ENCODE measurements at regions not wholly inside any gene's neighbourhood (a gene's known extent, or its start where the extent isn't known, plus 50 kb on each side); places are given as distances from the start of the nearest gene placed in this dataset.
"Not testable (repeated sequence)": the region's sequence is repeated elsewhere in the genome, so short reads cannot be mapped to it uniquely, and the experiment has no call there.

DNA sequence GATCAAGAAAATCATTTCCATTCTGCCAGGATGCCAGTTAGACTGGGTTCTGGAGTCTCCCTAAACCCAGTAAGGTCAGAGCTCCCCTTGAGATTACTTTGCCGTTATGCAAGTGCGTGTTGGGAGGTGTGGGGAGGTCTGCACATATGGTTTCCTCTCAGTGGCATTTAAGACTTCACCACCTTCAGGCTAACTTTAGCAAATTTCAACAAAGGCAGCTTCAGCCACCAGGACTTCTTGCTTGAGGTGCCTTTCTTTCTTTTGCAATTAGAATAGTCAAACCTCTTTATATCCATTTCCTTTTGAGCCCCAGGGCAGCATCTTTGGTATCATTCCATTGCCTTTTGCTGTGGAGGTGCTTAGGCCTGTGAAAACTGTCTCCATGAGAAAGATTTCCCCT lies 117.2 kb upstream of the CCND2 start:
- DNase-seq (ENCODE audit: low read depth in 2 of 2) = no peak

DNA sequence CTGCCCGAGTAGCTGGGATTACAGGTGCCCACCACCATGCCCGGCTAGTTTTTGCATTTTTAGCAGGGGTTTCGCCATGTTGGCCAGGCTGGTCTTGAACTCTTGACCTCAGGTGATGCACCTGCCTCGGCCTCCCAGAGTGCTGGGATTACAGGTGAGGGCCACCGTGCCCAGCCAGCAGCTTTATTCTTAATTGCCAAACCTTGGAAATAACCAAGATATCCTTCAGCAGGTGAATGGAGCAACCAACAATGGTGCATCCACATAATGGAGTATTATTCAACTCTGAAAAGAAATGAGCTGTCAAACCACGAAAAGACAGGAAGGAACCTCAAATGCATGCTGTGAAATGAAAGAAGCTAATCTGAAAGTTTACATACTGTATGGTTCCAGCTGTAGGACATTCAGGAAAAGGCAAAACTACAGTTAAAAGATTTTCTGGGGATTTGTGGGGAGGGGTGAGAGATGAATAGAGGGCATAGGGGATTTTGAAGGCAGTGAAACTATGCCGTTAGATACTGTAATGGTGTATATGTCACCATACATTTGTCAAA lies 118.8 kb upstream of the CCND2 start:
- no peak for DNase-seq (ENCODE audit: low read depth in 2 of 2)

DNA sequence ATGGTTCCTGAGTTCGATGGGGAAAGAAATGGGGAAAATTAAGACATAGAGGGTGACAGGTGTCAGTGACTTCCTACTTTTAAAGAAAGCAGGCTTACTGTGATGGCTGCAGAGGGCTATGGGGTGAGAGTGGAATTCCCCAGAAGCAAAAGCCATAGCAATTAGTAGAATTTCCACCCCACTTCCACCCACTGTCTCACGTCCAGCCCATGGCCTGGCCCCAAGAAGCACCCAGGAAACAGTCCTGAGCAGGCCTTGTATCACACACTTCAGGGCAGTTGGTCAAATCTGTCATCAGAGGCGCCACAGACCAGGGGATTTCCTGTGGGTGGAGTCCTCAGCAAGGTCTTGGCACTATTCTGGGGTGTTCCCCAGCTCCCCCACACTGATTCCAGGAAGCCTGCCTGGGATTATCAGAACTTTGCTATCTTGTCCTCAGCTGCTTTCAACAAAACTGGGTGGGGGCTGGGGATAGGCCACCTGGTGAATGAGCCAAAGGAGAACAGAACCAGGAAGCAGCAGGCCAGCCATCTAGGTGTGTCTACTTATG lies 120.1 kb upstream of the CCND2 start:
- DNase-seq (ENCODE audit: low read depth in 2 of 2) = no peak

DNA sequence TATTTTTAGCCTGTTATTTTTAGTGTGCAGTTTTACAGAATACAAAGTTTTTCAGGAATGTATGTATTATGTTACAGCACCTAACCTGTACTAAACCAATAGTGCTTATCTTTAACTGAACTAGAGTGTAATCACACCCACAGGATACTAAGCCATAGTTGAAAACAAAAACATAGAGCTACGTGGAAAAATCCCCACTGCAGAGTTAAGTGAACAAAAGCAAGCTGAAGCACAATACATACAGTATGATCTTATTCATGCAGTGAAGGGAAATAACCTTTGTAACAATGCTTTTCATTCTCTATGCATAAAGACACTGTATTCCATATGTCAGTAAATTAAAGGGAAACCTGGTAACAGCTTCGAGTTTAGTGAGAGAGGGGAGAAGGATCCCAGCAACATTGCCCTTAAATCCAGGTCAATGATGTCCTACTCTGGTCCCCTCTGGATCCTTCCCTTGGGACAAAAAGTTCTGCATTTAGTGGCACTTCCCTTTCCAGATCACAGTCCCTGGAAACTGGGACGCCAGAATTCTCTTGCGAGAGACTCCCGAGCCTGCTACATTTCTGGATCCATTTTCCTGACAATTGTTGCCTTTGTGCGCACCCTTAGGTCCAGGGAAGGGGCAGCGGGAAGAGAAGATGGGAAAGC lies 121.3 kb upstream of the CCND2 start:
- no peak for DNase-seq (ENCODE audit: low read depth in 2 of 2)

DNA sequence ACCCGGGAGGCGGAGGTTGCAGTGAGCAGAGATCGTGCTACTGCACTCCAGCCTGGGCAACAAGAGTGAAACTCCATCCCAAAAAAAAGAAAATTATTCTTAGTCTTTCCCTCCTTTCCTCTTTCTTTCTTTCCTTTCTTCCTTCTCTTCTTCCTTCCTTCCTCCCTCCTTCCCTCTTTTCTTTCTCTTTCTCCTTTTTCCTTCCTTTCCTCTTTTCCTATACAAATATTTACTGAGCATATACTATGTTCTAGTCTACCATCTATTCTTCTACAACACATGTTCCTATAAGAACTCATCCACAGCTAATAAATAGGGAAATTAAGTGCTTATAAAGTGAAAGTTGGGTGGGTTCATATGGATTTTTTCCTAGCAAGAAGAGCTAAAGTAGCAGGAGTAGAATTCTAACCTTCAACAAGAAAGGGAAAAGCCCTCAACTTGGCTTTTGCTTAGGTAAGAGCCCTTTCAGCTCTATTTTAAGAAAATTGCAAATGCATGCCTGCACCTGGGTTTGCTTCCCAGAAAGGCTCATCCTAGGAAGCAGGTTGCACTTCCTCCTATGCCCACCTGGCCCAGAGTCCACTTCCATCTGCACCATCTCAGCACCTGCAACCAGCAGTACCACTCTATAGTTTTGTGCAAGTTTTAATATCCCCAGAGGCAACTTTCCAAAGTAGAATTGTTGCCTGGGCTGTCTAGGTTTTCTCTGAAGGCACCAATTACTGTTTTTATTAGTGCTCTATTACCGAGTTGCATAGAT lies 122.0 kb upstream of the CCND2 start:
- DNase-seq (ENCODE audit: low read depth in 2 of 2) = no peak

DNA sequence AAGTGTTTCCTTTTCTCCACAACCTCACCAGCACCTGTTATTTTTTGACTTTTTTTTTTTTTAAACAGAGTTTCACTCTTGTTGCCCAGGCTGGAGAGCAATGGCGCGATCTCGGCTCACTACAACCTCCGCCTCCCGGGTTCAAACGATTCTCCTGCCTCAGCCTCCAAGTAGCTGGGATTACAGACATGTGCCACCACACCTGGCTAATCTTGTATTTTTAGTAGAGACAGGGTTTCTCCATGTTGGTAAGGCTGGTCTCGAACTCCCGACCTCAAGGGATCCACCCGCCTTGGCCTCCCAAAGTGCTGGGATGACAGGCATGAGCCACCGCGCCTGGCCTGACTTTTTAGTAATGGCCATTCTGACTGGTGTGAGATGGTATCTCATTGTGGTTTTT lies 123.2 kb upstream of the CCND2 start:
- DNase-seq (ENCODE audit: low read depth in 2 of 2) = not testable (repeated sequence)

DNA sequence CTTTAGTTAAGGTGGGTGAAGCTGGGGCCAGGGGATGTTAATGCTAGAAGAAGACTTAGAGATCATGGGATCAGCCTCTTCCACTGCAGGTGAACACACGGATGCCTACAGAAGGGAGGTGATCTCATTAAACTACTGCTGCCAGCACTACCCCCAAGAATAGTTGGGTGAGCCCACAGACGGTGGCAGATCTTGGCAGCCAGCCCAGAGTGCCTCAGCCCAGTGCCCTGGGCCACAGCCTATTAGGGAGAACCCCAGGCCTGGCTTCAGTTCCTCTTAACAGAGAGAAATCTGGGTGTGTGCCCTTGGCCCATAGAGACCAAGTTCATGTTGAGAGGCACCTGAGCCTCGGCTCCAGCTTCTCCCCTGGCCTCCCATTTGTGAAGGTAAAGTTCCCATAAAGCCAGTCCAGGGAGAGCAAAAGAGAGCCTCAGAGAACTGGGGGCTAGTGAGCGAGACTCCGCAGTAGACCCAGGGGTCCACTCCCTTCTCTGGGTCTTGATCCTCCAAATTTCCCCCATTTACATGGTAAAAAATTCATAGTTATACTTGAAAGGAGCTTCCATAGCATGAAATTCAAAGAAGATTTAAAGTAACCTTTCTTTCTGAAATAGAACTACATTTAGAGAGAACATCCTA lies 125.0 kb upstream of the CCND2 start:
- no peak for DNase-seq (ENCODE audit: low read depth in 2 of 2)

DNA sequence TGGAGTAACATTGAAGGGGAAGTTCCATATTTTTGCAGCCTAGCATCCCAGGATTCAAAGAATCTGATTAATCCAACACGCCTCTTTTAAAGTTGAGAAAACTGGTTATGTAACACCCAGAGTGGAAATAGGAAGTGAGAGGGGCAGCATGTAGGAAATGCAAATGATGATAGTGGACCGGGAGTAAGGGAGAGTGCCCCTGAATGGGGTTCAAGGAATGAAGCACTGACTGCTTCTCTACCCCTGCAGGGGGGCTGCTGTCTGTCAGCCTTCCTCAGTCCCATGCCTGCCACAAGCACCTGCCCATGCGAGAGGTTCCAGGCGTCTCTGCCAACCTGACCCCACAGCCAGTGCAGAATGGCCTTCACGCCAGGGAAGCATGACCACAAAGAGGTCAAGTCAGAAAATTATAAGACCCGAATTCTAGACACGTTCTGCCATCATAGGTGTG lies 126.5 kb upstream of the CCND2 start:
- no peak for DNase-seq (ENCODE audit: low read depth in 2 of 2)

DNA sequence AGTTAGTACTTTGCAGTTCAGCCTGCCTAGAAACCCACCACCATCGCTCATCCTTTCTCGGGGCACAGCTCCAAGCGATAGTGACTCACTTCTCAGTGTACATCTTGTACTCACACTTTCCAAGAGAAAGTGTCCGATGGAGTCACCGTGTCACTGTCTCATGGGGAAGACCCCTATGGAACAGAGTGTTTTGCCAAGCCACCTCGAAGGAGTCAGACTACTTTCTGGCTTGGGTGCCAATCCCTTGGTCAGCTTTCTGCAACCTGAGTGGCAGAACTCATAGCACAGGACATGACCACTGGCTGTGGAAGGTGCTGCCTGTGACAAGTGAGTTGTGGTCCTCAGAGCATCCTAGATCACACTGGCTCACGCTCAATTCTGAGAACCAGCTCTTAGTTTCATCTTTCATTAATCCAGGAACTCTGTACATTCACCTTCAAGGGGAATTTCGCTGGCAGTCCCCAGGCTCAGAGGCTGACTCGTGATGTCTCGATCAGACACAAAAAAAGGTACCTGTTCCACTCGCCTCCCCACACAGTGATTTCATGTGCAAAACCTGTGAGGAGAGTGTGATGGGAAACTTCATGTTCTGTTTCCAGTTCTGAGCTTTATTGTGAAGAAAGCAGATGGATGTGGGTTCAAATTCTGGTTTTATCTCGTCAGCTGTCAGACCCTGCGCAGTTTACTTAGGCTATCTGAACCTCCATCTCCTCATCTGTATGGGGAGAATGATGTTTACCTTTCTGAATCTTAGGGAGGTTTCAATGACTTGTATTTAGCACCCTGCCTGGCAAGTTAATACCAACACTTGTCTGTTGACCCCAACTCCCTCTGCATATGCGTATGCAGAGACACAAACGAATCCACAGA lies 127.3 kb upstream of the CCND2 start:
- DNase-seq (ENCODE audit: low read depth in 2 of 2) = no peak

DNA sequence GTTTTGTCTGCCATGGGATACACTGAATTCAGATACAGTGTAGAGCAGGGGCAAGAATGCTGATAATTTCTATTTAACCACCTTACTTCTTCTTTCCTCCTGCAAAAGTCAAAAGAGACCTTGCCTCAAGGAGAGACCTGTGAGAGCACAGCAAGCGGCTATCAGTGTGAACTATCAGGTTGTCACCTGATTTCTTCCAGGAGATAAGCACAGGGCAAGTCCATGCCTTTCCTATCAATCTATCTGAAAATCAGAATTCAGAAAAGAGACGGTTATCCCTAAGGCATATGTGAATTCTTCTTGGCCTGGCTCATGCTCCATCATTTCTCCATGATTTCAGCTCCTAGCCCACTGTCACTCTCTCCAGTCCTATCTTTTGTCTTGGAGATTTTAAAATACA lies 128.9 kb upstream of the CCND2 start:
- DNase-seq (ENCODE audit: low read depth in 2 of 2) = no peak

DNA sequence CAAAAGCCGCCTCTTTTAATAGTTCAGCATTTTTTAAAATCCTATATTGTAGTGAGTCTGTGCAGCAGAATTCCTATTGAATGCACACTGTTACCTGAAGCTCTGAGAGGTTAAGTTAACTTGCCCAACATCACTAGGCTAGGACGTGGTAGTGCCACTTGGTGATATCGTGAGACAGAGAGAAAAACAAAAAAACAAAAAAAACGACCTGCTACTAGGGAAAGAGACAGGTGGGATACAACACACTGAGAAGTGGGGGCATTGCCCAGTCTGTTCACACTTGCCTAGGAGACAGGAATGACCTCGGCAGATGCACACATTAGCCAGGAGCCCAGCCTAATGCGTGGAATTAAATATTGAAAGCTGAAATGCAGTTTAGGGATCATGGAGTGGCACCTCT lies 129.7 kb upstream of the CCND2 start:
- no peak for DNase-seq (ENCODE audit: low read depth in 2 of 2)

DNA sequence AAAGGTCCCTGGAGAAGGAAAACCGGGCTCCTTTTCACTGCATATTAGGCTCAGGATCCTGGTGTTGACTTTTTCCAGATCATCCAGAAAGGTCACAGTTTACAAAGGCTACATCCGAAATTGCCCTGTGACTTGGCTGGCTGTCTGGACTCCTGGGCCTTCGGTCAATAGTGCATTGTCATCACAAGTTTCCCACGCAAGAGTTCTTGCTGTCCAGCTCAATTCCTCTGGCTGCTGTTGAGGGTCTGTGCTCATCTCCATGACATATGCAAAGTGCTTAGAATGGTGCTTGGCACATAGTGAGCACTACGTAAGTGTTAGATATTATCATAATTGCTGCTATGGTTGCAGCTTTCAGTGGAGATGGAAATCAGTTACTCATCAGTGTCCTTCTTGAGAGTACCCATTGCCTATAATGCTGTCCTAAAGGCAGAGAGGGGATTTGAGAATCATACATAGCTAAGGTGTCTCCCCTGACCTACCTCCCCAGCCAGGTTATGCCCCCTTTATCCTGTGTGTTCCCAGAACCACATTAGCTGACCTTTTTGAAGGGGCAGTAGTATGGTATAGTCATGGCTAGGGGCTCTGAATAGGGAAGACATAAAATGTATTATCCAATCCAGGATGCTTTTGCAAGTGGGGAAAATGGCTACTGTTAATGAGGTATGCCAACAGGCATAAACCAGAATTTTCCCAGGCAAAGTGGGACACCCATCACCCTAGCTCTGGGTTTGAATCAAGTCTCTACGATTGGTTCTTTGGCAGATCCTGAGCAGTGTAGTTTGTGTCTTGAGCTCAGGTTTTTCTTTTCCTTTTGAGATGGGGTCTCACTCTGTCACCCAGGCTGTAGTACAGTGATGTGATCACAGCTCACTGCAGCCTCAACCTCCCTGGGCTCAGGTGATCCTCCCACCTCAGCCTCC lies 132.0 kb upstream of the CCND2 start:
- no peak for DNase-seq (ENCODE audit: low read depth in 2 of 2)

DNA sequence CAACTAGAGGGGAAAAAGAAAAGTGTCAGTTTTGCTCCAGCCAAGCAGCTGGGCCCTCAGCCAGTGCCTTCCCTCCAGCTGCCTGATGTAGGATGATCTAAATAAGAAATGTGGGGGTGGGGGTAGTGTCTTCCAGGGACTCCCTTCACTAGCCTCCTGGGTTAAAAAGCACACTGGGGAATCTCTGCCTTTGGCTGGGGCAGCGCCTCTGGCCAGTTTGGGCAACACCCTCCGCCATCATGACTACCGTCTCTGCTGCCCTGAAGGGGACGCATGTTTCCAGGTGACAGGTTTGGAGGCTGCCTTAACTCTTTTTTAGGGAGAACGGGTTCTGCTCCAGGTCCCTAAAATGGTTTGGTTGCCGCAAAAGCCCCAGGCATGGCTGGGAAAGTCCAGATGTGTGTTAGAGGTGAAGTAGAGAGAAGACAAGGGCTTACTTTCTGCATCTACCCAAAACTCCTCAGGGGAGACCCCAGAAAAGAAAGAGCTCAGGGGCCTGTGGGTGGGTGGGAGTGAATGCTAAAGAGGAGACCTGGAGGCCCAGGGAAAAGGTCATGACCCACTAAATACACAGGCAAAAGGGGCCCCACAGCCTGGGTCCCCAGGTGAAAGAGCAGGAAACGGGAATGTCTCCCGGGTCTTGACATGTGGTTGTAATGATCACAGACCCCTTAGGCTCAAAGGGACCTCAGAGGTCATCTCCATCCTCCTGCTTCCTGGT lies 132.8 kb upstream of the CCND2 start:
- DNase-seq (ENCODE audit: low read depth in 2 of 2) = no peak

DNA sequence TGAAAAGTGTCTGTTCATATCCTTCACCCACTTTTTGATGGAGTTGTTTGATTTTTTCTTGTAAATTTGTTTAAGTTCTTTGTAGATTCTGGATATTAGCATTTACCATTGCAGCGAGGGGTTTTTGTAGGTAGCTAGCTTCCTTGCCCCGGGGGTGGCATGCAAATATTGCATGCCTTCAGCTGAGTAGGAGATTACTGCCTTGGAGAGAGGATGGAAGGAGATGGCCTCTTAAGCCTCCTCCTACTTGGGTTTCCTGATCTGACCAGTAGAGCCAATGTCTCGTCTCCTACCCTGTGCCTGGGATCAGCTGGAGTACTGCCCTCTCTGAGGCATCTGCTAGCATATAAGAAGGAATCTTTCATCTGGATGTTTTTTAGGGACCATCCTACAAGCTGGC lies 134.4 kb upstream of the CCND2 start:
- no peak for DNase-seq (ENCODE audit: low read depth in 2 of 2)

DNA sequence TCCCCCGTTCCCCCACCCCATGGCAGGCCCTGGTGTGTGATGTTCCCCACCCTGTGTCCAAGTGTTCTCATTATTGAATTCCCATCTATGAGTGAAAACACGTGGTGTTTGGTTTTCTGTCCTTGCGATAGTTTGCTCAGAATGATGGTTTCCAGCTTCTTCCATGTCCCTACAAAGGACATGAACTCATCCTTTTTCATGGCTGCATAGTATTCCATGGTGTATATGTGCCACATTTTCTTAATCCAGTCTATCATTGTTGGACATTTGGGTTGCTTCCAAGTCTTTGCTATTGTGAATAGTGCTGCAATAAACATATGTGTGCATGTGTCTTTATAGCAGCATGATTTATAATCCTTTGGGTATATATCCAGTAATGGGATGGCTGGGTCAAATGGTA lies 135.0 kb upstream of the CCND2 start:
- not testable (repeated sequence) for DNase-seq (ENCODE audit: low read depth in 2 of 2)

DNA sequence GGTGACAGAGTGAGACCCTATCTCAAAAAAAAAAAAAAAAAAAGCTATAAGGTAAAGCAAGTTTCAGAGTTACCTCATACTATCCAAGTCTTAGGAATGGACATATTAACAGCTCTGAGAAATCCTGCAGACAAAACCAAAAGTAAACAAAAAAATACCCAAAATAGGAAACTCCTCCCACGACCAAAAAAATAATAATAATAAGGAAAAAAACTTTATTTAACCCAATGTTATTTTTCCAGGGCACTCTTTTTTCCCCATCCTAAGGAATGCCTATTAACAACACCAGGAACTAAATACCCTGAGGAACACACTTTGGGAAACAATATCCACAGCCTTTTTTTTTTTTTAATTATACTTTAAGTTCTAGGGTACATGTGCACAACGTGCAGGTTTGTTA lies 135.5 kb upstream of the CCND2 start:
- DNase-seq (ENCODE audit: low read depth in 2 of 2) = no peak

DNA sequence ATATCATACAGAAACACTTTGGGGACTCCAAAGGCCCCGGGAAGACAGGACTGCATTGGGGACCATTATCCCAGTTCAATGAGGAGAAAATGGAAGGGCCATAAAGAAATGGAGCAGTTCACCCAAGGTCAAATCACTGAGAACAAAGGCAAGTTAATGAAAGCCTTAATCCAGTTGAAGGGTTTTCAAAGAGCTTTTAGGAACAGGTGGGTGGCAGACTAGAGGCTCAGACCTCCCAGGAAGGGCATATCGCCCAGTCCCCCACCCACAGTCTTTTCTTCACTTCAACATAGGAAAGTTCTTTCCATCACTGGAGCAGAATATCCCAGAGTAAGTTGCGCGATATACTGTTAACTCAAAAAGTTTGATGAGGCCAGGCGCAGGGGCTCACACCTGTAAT lies 136.1 kb upstream of the CCND2 start:
- DNase-seq (ENCODE audit: low read depth in 2 of 2) = no peak

DNA sequence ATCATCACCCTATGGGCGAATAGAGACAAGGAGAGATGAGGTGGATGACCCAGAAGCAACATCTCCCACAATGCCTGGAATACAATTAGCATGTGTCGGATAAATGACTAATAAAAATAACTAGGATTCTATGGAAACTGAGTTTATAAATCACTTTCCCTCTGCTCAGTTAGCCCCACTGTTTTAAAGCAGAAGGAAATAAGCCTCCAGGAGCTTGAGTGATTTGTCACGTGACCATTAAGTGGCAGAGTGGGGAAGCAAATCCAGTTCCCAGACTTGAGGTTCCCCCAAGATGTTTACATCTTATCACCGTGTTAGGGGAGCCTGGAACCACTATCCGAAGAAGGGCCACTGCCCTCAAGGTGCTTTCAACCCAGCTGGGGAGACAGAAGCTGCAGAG lies 136.5 kb upstream of the CCND2 start:
- DNase-seq (ENCODE audit: low read depth in 2 of 2) = no peak

DNA sequence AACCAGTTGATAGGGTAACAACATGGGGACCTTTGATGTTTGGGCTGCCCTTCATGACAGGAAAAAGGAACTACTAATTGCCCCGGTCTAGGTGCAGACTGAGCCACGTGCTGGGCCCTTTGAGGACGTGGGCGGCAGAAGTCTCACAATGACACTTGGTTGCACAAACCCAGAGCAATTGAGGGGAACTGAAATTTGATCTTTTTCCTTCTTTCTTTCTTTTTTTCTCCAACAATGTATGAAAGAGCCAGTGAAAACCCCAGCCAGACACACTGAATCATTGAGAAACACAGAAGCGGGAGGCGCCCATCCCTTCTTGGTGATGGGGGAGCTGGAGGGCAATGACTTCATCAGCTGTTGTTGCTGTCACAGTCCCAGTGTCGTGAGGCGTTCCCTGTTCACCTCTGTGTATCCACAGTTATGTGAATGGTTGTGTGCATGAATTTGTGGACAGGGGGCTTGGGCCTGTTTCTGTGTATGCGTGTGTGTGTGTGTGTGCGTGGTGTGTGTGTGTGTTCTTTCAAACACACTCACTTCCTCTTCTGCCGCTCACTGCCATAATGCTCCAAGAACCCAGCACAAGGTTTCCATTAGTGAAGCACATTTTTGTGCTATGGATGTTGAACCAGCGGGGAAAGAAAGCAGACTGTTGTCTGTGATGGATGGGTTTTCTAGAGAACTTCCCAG lies 137.5 kb upstream of the CCND2 start:
- peak; percentile 49 to 50 for DNase-seq (ENCODE audit: low read depth in 2 of 2)

Measured in fibroblast of skin of left biceps (primary cell).